Activated effector memory CD4-positive, alpha-beta T cell treated with Interleukin-2 at 50 U/mL for 16 hours (primary cell): ENCODE measurements at regions not wholly inside any gene's neighbourhood (a gene's known extent, or its start where the extent isn't known, plus 50 kb on each side); places are given as distances from the start of the nearest gene placed in this dataset.
A peak's percentile ranks its signal among the peaks of the same experiment; 100 is the strongest.

Experiments
- DNase-seq: peaks from one replicate; pipeline ENCODE4 v3.0.0-alpha.2; 2020

- DNase-seq: no peak
Measured at GRCh38 chr15:69505956-69506556, 53.4 kb downstream of the RPLP1 start.

GRCh38 chr15:69508659-69509058 is 56.0 kb downstream of the RPLP1 start:
- DNase-seq: no peak

- no peak for DNase-seq
Measured at GRCh38 chr15:69509131-69509530, 56.5 kb downstream of the RPLP1 start.

GRCh38 chr15:69510556-69510955 is 57.9 kb downstream of the RPLP1 start:
- no peak for DNase-seq

GRCh38 chr15:69511015-69511414 is 58.4 kb downstream of the RPLP1 start:
- no peak for DNase-seq

- no peak for DNase-seq
Measured at GRCh38 chr15:69511716-69512340, 59.2 kb downstream of the RPLP1 start.

GRCh38 chr15:69513450-69513960 is 60.9 kb downstream of the RPLP1 start:
- DNase-seq: no peak

GRCh38 chr15:69513986-69514385 is 61.4 kb downstream of the RPLP1 start:
- DNase-seq: no peak

- no peak for DNase-seq
Measured at GRCh38 chr15:69515508-69515907, 62.9 kb downstream of the RPLP1 start.

- DNase-seq: no peak
Measured at GRCh38 chr15:69515926-69516325, 63.3 kb downstream of the RPLP1 start.

GRCh38 chr15:69517052-69517451 is 64.4 kb downstream of the RPLP1 start:
- no peak for DNase-seq

- no peak for DNase-seq
Measured at GRCh38 chr15:69518806-69519205, 66.2 kb downstream of the RPLP1 start.

- no peak for DNase-seq
Measured at GRCh38 chr15:69520067-69520466, 67.4 kb downstream of the RPLP1 start.

- DNase-seq: no peak
Measured at GRCh38 chr15:69522361-69522760, 69.7 kb downstream of the RPLP1 start.

GRCh38 chr15:69523010-69524001 is 70.7 kb downstream of the RPLP1 start:
- DNase-seq: peak; percentile 42

GRCh38 chr15:69524296-69524695 is 71.7 kb downstream of the RPLP1 start:
- DNase-seq: no peak

GRCh38 chr15:69524814-69525213 is 72.2 kb downstream of the RPLP1 start:
- DNase-seq: no peak

- no peak for DNase-seq
Measured at GRCh38 chr15:69525543-69525942, 72.9 kb downstream of the RPLP1 start.

GRCh38 chr15:69526081-69527061 is 73.8 kb downstream of the RPLP1 start:
- DNase-seq: no peak

- no peak for DNase-seq
Measured at GRCh38 chr15:69529141-69529540, 76.5 kb downstream of the RPLP1 start.

GRCh38 chr15:69529961-69530633 is 77.5 kb downstream of the RPLP1 start:
- DNase-seq: no peak
